HEK293 (cell line): ENCODE measurements at regions not wholly inside any gene's neighbourhood (a gene's known extent, or its start where the extent isn't known, plus 50 kb on each side); places are given as distances from the start of the nearest gene placed in this dataset.

Source experiments
- CTCF ChIA-PET: fragments of 350-600 bp; formaldehyde crosslinking; extraction: SDS; loops from one replicate; lab custom pipeline; 2021; ENCODE audit warnings: antibody characterized with exemption; lab: Yijun Ruan, JAX
- POLR2A ChIA-PET: fragments of 300-600 bp; formaldehyde crosslinking; extraction: SDS; loops from one replicate; lab custom pipeline; 2020; ENCODE audit warnings: antibody characterized with exemption, inconsistent platforms; lab: Yijun Ruan, JAX
- H3K27ac ChIP-seq: fragments of 200-500 bp; sonication (Bioruptor generic); 2 replicates; pipeline ENCODE4 v1.5.1; 2014; ENCODE audit warnings: low read depth, low read length, control low read depth, inconsistent platforms; ENCODE audit errors: extremely low read depth
- H3K36me3 ChIP-seq, 2 experiments: fragments of 200-500 bp in 1 of 2; sonication (Bioruptor generic) in 1 of 2; 1 replicate in 1 of 2; 2 replicates in 1 of 2; pipeline ENCODE4 v1.5.1; 2014 to 2017; ENCODE audit warnings: inconsistent platforms in 2 of 2, low read length in 2 of 2; ENCODE audit not compliant: control insufficient read depth in 2 of 2, insufficient read depth in 1 of 2
- H3K4me1 ChIP-seq: fragments of 200-500 bp; sonication (Bioruptor generic); 2 replicates; pipeline ENCODE4 v1.5.1; 2014; ENCODE audit warnings: mild to moderate bottlenecking, low read length, inconsistent platforms; ENCODE audit not compliant: control insufficient read depth, insufficient read depth
- H3K4me3 ChIP-seq: 2 replicates; pipeline ENCODE4 v1.5.1; 2011; ENCODE audit warnings: low read depth, mild to moderate bottlenecking, control low read depth, low read length, moderate library complexity
- H3K9me3 ChIP-seq: fragments of 200-500 bp; sonication (Bioruptor generic); 2 replicates; pipeline ENCODE4 v1.5.1; 2014; ENCODE audit warnings: low read depth, low read length, inconsistent platforms; ENCODE audit not compliant: control insufficient read depth, insufficient read depth
- ELK4 ChIP-seq: IDR thresholded peaks from 2 replicates; pipeline ENCODE4 v1.6.1; 2011; ENCODE audit warnings: mild to moderate bottlenecking, low read depth, low read length, borderline replicate concordance
- GLI2 ChIP-seq: fragments of 450-650 bp; formaldehyde crosslinking; IDR thresholded peaks from 2 replicates; pipeline ENCODE4; 2017; ENCODE audit warnings: missing biosample characterization, missing genetic modification characterization, low read depth, borderline replicate concordance
- GLIS1 ChIP-seq: fragments of 450-650 bp; formaldehyde crosslinking; IDR thresholded peaks from 2 replicates; pipeline ENCODE4 v1.5.1; 2016; ENCODE audit warnings: missing biosample characterization, missing genetic modification characterization
- HOXC10 ChIP-seq: sonication (generic); formaldehyde crosslinking; IDR thresholded peaks from 2 replicates; pipeline ENCODE4 v1.8.1; 2023; ENCODE audit warnings: mild to moderate bottlenecking, missing genetic modification reagents
- KLF17 ChIP-seq: fragments of 450-650 bp; formaldehyde crosslinking; IDR thresholded peaks from 2 replicates; pipeline ENCODE4 v1.5.1; 2016; ENCODE audit warnings: missing biosample characterization, missing genetic modification characterization
- KLF8 ChIP-seq: fragments of 450-650 bp; formaldehyde crosslinking; IDR thresholded peaks from 2 replicates; pipeline ENCODE4 v1.5.1; 2016; ENCODE audit warnings: missing biosample characterization, missing genetic modification characterization
- MZF1 ChIP-seq: fragments of 450-650 bp; formaldehyde crosslinking; IDR thresholded peaks from 2 replicates; pipeline ENCODE4 v1.5.1; 2017; ENCODE audit warnings: missing biosample characterization, missing genetic modification characterization, borderline replicate concordance
- RBAK ChIP-seq: fragments of 450-650 bp; formaldehyde crosslinking; IDR thresholded peaks from 2 replicates; pipeline ENCODE4 v1.5.1; 2016; ENCODE audit warnings: missing biosample characterization, missing genetic modification characterization
- TCF7L2 ChIP-seq: IDR thresholded peaks from 2 replicates; pipeline ENCODE4 v1.6.1; 2011; ENCODE audit warnings: low read depth, mild to moderate bottlenecking, inconsistent platforms, low read length, moderate library complexity, borderline replicate concordance
- TRIM28 ChIP-seq: IDR thresholded peaks from 2 replicates; pipeline ENCODE4 v1.6.1; 2011; ENCODE audit warnings: low read length, control low read depth, borderline replicate concordance
- ZBTB44 ChIP-seq: fragments of 450-650 bp; IDR thresholded peaks from 2 replicates; pipeline ENCODE4 v1.5.1; 2018; ENCODE audit warnings: missing biosample characterization, mild to moderate bottlenecking, missing genetic modification characterization
- ZFP37 ChIP-seq: fragments of 450-650 bp; formaldehyde crosslinking; IDR thresholded peaks from 2 replicates; pipeline ENCODE4 v1.5.1; 2016; ENCODE audit warnings: missing biosample characterization, missing genetic modification characterization
- ZNF133 ChIP-seq: fragments of 450-650 bp; formaldehyde crosslinking; IDR thresholded peaks from 2 replicates; pipeline ENCODE4 v1.5.1; 2016; ENCODE audit warnings: missing biosample characterization, missing genetic modification characterization
- ZNF174 ChIP-seq: fragments of 450-650 bp; formaldehyde crosslinking; IDR thresholded peaks from 2 replicates; pipeline ENCODE4 v1.5.0; 2017; ENCODE audit warnings: missing biosample characterization, mild to moderate bottlenecking, missing genetic modification characterization
- ZNF184 ChIP-seq: fragments of 450-650 bp; IDR thresholded peaks from 2 replicates; pipeline ENCODE4 v1.5.1; 2018; ENCODE audit warnings: missing biosample characterization, mild to moderate bottlenecking, missing genetic modification characterization
- ZNF404 ChIP-seq: fragments of 450-650 bp; formaldehyde crosslinking; IDR thresholded peaks from 2 replicates; pipeline ENCODE4 v1.5.1; 2017; ENCODE audit warnings: missing biosample characterization, missing genetic modification characterization
- ZNF548 ChIP-seq: fragments of 450-650 bp; formaldehyde crosslinking; IDR thresholded peaks from 2 replicates; pipeline ENCODE4 v1.5.1; 2016; ENCODE audit warnings: missing biosample characterization, missing genetic modification characterization
- ZNF561 ChIP-seq: fragments of 450-650 bp; IDR thresholded peaks from 2 replicates; pipeline ENCODE4 v1.5.1; 2018; ENCODE audit warnings: missing biosample characterization, missing genetic modification characterization, borderline replicate concordance
- ZNF610 ChIP-seq: fragments of 450-650 bp; formaldehyde crosslinking; IDR thresholded peaks from 2 replicates; pipeline ENCODE4 v1.5.1; 2016; ENCODE audit warnings: missing biosample characterization, missing genetic modification characterization, borderline replicate concordance
- ZNF747 ChIP-seq: fragments of 450-650 bp; formaldehyde crosslinking; IDR thresholded peaks from 2 replicates; pipeline ENCODE4 v1.5.1; 2016; ENCODE audit warnings: missing biosample characterization, missing genetic modification characterization
- ZNF768 ChIP-seq: fragments of 450-650 bp; formaldehyde crosslinking; IDR thresholded peaks from 2 replicates; pipeline ENCODE4 v1.5.1; 2018; ENCODE audit warnings: missing biosample characterization, mild to moderate bottlenecking, missing genetic modification characterization
- ZNF776 ChIP-seq: fragments of 450-650 bp; formaldehyde crosslinking; IDR thresholded peaks from 2 replicates; pipeline ENCODE4 v1.5.0; 2017; ENCODE audit warnings: missing biosample characterization, missing genetic modification characterization, borderline replicate concordance
- ZNF785 ChIP-seq: fragments of 450-650 bp; formaldehyde crosslinking; IDR thresholded peaks from 2 replicates; pipeline ENCODE4 v1.5.1; 2016; ENCODE audit warnings: missing biosample characterization, missing genetic modification characterization
- ZSCAN23 ChIP-seq: fragments of 450-650 bp; formaldehyde crosslinking; IDR thresholded peaks from 2 replicates; pipeline ENCODE4 v1.5.1; 2016; ENCODE audit warnings: missing biosample characterization, missing genetic modification characterization
- TF ChIP-seq, protein P1 (sequence below): sonication (generic); formaldehyde crosslinking; IDR thresholded peaks from 2 replicates; pipeline ENCODE4 v1.8.1; 2022; ENCODE audit warnings: mild to moderate bottlenecking, moderate library complexity, missing genetic modification reagents
- TF ChIP-seq, protein P2 (sequence below): fragments of 450-650 bp; formaldehyde crosslinking; IDR thresholded peaks from 2 replicates; pipeline ENCODE4 v1.5.1; 2016; ENCODE audit warnings: missing biosample characterization, missing genetic modification characterization

- no peaks in the 10 kb centered on the region for H3K9me3 ChIP-seq
- CTCF ChIA-PET: interaction anchor here (0.6 kb wide), 1 partner anchor 93 kb away, joined by 4 read pairs; no protein-coding TSS in a partner anchor
- H3K4me1 ChIP-seq: no peaks in the 10 kb centered on the region
- TF ChIP-seq TCF7L2 (no peak), TRIM28 (no peak), ZNF404 (tag by site-specific recombination) (no peak), ZNF561 (no peak), ZBTB44 (tag by site-specific recombination) (no peak), ZNF184 (tag by site-specific recombination) (no peak), RBAK (tag by site-specific recombination) (no peak), HOXC10 (CRISPR knock-in tag) (no peak), ZNF776 (no peak), ZFP37 (tag by site-specific recombination) (no peak), ZNF174 (no peak)
- TF ChIP-seq, all 188 proteins: peak for 0
- H3K36me3 ChIP-seq: no peaks in the 10 kb centered on the region
- no peak overlapping the region for H3K27ac ChIP-seq
- H3K4me3 ChIP-seq: no peak overlapping the region
- POLR2A ChIA-PET: no interaction called here
These were observed 87.5 kb upstream of the INTU start for GRCh38 chr4:127545271-127545670.

DNA sequence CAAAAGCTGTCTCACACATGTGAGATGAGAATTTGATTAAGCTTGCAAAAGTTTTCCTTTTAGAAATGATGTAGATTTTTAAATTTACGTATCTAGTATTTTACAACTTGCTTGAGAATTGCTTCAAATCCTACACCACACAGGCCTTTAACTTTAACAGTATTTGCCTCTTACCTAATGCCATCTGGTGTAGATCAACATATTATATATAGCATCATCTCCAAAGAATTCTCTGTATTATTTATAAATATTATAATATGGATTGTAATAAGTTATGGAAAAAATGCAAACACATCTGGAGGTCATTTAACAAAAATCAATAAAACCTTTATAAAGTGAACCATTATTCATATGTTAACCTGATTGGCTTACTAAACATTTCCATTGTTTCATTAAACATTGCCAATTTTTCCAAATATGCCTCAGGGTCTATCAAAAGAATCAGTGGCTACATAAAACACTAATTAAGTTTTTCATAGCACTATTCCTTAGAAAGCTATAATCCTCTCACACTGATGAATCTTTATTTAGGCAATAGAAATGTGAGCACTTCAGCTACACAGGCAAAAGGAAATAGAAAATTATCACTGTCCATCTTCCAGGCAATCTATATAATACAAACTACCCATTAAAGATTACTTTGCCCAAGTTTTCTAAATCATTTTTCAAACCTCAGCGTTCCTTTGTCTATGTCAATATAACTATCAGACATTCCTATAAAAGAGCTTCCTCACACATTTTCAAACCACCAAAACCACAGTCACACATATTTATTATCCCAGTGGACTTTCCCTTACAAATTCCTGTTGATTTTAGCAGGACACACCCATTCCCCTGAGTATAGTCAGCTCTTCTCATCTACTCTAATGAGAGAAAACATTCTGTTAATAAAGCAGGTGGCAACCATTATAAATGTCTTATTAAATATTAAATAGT lies 83.5 kb upstream of the INTU start:
- no peak for TF ChIP-seq ZNF785
- TF ChIP-seq, protein P1, sequence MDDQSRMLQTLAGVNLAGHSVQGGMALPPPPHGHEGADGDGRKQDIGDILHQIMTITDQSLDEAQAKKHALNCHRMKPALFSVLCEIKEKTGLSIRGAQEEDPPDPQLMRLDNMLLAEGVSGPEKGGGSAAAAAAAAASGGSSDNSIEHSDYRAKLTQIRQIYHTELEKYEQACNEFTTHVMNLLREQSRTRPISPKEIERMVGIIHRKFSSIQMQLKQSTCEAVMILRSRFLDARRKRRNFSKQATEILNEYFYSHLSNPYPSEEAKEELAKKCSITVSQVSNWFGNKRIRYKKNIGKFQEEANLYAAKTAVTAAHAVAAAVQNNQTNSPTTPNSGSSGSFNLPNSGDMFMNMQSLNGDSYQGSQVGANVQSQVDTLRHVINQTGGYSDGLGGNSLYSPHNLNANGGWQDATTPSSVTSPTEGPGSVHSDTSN (CRISPR knock-in tag): no peak
- TF ChIP-seq KLF8 (tag by site-specific recombination): no peak
- no peak for TF ChIP-seq ZNF548 (tag by site-specific recombination)
- TF ChIP-seq ZNF610 (tag by site-specific recombination): no peak
- TF ChIP-seq MZF1 (tag by site-specific recombination): no peak
- no peak for TF ChIP-seq ELK4
- ChIA-PET CTCF (interaction anchor here (0.6 kb wide), 2 partner anchors 11 to 185 kb away, joined by 3 to 4 read pairs; no protein-coding TSS in a partner anchor), POLR2A (no interaction called here)
- no peak overlapping the region for H3K27ac ChIP-seq
- no peaks in the 10 kb centered on the region for H3K4me1 ChIP-seq
- H3K9me3 ChIP-seq: no peaks in the 10 kb centered on the region
- H3K36me3 ChIP-seq: no peaks in the 10 kb centered on the region
- H3K4me3 ChIP-seq: no peak overlapping the region

- ChIA-PET POLR2A (no interaction called here), CTCF (no interaction called here)
- no peaks in the 10 kb centered on the region for H3K9me3 ChIP-seq
- no peaks in the 10 kb centered on the region for H3K4me1 ChIP-seq
- no peak overlapping the region for H3K27ac ChIP-seq
- H3K4me3 ChIP-seq: no peak overlapping the region
- H3K36me3 ChIP-seq: no peaks in the 10 kb centered on the region
- TF ChIP-seq ZNF768 (tag by site-specific recombination): no peak
- TF ChIP-seq ZNF747 (tag by site-specific recombination): no peak
- TF ChIP-seq, protein P2, sequence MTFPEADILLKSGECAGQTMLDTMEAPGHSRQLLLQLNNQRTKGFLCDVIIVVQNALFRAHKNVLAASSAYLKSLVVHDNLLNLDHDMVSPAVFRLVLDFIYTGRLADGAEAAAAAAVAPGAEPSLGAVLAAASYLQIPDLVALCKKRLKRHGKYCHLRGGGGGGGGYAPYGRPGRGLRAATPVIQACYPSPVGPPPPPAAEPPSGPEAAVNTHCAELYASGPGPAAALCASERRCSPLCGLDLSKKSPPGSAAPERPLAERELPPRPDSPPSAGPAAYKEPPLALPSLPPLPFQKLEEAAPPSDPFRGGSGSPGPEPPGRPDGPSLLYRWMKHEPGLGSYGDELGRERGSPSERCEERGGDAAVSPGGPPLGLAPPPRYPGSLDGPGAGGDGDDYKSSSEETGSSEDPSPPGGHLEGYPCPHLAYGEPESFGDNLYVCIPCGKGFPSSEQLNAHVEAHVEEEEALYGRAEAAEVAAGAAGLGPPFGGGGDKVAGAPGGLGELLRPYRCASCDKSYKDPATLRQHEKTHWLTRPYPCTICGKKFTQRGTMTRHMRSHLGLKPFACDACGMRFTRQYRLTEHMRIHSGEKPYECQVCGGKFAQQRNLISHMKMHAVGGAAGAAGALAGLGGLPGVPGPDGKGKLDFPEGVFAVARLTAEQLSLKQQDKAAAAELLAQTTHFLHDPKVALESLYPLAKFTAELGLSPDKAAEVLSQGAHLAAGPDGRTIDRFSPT (tag by site-specific recombination): no peak
- TF ChIP-seq ZNF785: no peak
- TF ChIP-seq ZNF133 (tag by site-specific recombination): no peak
- TF ChIP-seq KLF17 (tag by site-specific recombination): no peak
- TF ChIP-seq GLI2 (tag by site-specific recombination): no peak
- no peak for TF ChIP-seq ZSCAN23 (tag by site-specific recombination)
- no peak for TF ChIP-seq GLIS1 (tag by site-specific recombination)
These were observed 77.7 kb upstream of the INTU start for GRCh38 chr4:127555106-127555505.
